Trophoblast cell (in vitro differentiated cells and primary cell): ENCODE measurements at regions not wholly inside any gene's neighbourhood (a gene's known extent, or its start where the extent isn't known, plus 50 kb on each side); places are given as distances from the start of the nearest gene placed in this dataset.

Source experiments
- DNase-seq, 2 donors: peaks; one replicate each; pipeline ENCODE4 v3.0.0-alpha.2; 2016
- H2AFZ ChIP-seq: 2 replicates; pipeline ENCODE4 v1.6.1; 2013; ENCODE audit warnings: low read length, moderate library complexity, mild to moderate bottlenecking; ENCODE audit not compliant: insufficient read depth, poor library complexity
- H2AK5ac ChIP-seq: 2 replicates; pipeline ENCODE4 v1.6.1; 2013; ENCODE audit warnings: mild to moderate bottlenecking, low read length
- H2BK120ac ChIP-seq: 2 replicates; pipeline ENCODE4 v1.6.1; 2013; ENCODE audit warnings: low read length, mild to moderate bottlenecking, moderate library complexity; ENCODE audit not compliant: insufficient read depth, poor library complexity
- H2BK12ac ChIP-seq: 2 replicates; pipeline ENCODE4 v1.6.1; 2013; ENCODE audit warnings: mild to moderate bottlenecking, low read length, moderate library complexity
- H2BK5ac ChIP-seq: 2 replicates; pipeline ENCODE4 v1.6.1; 2013; ENCODE audit warnings: low read length, low read depth, moderate library complexity, mild to moderate bottlenecking; ENCODE audit not compliant: poor library complexity
- H3K14ac ChIP-seq: 2 replicates; pipeline ENCODE4 v1.6.1; 2013; ENCODE audit warnings: mild to moderate bottlenecking, low read length
- H3K18ac ChIP-seq: 2 replicates; pipeline ENCODE4 v1.6.1; 2013; ENCODE audit warnings: mild to moderate bottlenecking, low read length
- H3K23ac ChIP-seq: 2 replicates; pipeline ENCODE4 v1.6.1; 2013; ENCODE audit warnings: low read length
- H3K27ac ChIP-seq: 2 replicates; pipeline ENCODE4 v1.5.1; 2013; ENCODE audit warnings: low read depth, mild to moderate bottlenecking, inconsistent platforms, low read length, moderate library complexity
- H3K27me3 ChIP-seq: 2 replicates; pipeline ENCODE4 v1.6.1; 2013; ENCODE audit warnings: inconsistent platforms, mild to moderate bottlenecking, low read length, moderate library complexity; ENCODE audit not compliant: insufficient read depth
- H3K36me3 ChIP-seq, 2 experiments: 1 replicate in 1 of 2; 2 replicates in 1 of 2; pipeline ENCODE4 v1.6.1; 2013; ENCODE audit warnings: low read length in 2 of 2, mild to moderate bottlenecking in 2 of 2, moderate library complexity in 1 of 2; ENCODE audit not compliant: insufficient read depth in 2 of 2, control insufficient read depth in 1 of 2
- H3K4ac ChIP-seq: 2 replicates; pipeline ENCODE4 v1.6.1; 2013; ENCODE audit warnings: low read depth, mild to moderate bottlenecking, low read length, moderate library complexity
- H3K4me1 ChIP-seq, 2 experiments: 1 replicate in 1 of 2; 2 replicates in 1 of 2; pipeline ENCODE4 v1.6.1; 2013; ENCODE audit warnings: low read length in 2 of 2, mild to moderate bottlenecking in 2 of 2, moderate library complexity in 1 of 2; ENCODE audit not compliant: insufficient read depth in 2 of 2, control insufficient read depth in 1 of 2
- H3K4me2 ChIP-seq: 2 replicates; pipeline ENCODE4 v1.6.1; 2013; ENCODE audit warnings: inconsistent platforms, mild to moderate bottlenecking, low read length, moderate library complexity
- H3K4me3 ChIP-seq: 2 replicates; pipeline ENCODE4 v1.5.1; 2013; ENCODE audit warnings: mild to moderate bottlenecking, low read depth, low read length, inconsistent platforms
- H3K79me1 ChIP-seq: one replicate; pipeline ENCODE4 v1.6.1; 2013; ENCODE audit warnings: low read length
- H3K79me2 ChIP-seq: 2 replicates; pipeline ENCODE4 v1.6.1; 2013; ENCODE audit warnings: low read length, mild to moderate bottlenecking; ENCODE audit not compliant: control insufficient read depth, insufficient read depth, poor library complexity
- H3K9ac ChIP-seq: 2 replicates; pipeline ENCODE4 v1.6.1; 2013; ENCODE audit warnings: mild to moderate bottlenecking, low read length
- H3K9me3 ChIP-seq: 2 replicates; pipeline ENCODE4 v1.6.1; 2013; ENCODE audit warnings: low read depth, mild to moderate bottlenecking, control low read depth, inconsistent platforms, low read length; ENCODE audit not compliant: insufficient read depth
- H4K12ac ChIP-seq: 2 replicates; pipeline ENCODE4 v1.6.1; 2013; ENCODE audit warnings: low read depth, mild to moderate bottlenecking, low read length, moderate library complexity
- H4K8ac ChIP-seq: 2 replicates; pipeline ENCODE4 v1.6.1; 2013; ENCODE audit warnings: low read depth, mild to moderate bottlenecking, low read length, moderate library complexity
- H4K91ac ChIP-seq: one replicate; pipeline ENCODE4 v1.6.1; 2013; ENCODE audit warnings: low read depth, mild to moderate bottlenecking, low read length, moderate library complexity
- WGBS: extraction: QIAGEN DNeasy Blood & Tissue Kit; methylation state at CpG from one replicate; pipeline ENCODE4 v1.1.7; 2013; ENCODE audit warnings: missing lambda C conversion rate; ENCODE audit not compliant: insufficient read length, insufficient coverage; ENCODE audit errors: extremely low coverage; 5-methylcytosine and 5-hydroxymethylcytosine counted together

DNA sequence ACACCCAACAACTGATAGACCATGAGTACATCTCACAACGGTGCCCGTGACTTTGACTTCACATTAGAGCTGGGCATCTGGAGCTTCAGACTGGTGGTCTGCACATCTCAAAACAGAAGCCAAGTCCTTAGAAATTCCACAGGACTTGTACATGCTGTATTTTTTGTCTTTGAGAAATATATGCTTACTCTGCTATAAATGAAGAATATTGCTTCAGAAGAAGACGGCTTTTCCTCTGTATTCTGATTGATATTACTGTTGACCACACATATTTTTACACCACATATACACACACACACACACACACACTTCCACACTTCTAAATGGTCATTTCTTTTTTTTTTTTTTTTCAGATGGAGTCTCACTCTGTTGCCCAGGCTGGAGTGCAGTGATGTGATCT lies 338.3 kb upstream of the KIF2A start:
- H3K27ac ChIP-seq = no peak overlapping the region
- no peak overlapping the region for H4K8ac ChIP-seq
- no peaks in the 10 kb centered on the region for H3K79me1 ChIP-seq
- H3K4me2 ChIP-seq = no peak overlapping the region
- no peak overlapping the region for H3K4me3 ChIP-seq
- no peak for DNase-seq
- H2BK120ac ChIP-seq = no peak overlapping the region
- H2BK5ac ChIP-seq = no peak overlapping the region
- no CpG with 5 or more reads among the region's 3 CpGs for WGBS
- H3K36me3 ChIP-seq = no peaks in the 10 kb centered on the region
- no peaks in the 10 kb centered on the region for H3K4me1 ChIP-seq
- no peak overlapping the region for H3K4ac ChIP-seq
- no peak overlapping the region for H2AK5ac ChIP-seq
- H3K27me3 ChIP-seq = no peaks in the 10 kb centered on the region
- no peak overlapping the region for H3K14ac ChIP-seq
- no peak overlapping the region for H3K9ac ChIP-seq
- no peak overlapping the region for H3K23ac ChIP-seq
- no peak overlapping the region for H4K12ac ChIP-seq
- H3K18ac ChIP-seq = no peak overlapping the region
- no peak overlapping the region for H4K91ac ChIP-seq
- H3K9me3 ChIP-seq = no peaks in the 10 kb centered on the region
- no peaks in the 10 kb centered on the region for H3K79me2 ChIP-seq
- no peak overlapping the region for H2BK12ac ChIP-seq
- H2AFZ ChIP-seq = no peak overlapping the region

DNA sequence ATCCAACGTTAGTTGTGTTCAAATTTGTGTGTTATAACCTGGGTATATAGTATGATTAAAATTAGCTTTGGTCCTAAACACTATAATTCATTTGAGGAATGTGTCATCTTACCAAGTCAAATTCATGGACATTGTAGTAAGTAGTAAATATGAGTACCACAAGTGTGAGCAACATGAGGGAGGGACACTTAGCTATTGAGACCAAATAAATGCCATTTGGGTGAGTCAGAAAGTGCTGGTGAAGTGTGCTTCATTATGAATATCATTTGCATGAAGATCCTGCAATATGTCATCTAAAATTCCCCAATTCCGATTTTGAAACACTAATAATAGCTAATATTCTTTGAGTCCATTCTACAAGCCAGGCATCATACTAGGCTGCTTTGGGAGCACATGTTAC lies 336.7 kb upstream of the KIF2A start:
- Histone ChIP-seq H3K9me3 (no peaks in the 10 kb centered on the region), H4K8ac (no peak overlapping the region), H2BK5ac (no peak overlapping the region), H4K91ac (no peak overlapping the region), H2BK12ac (no peak overlapping the region), H2BK120ac (no peak overlapping the region), H3K4me3 (no peak overlapping the region), H2AK5ac (no peak overlapping the region), H3K18ac (no peak overlapping the region), H3K36me3 (no peaks in the 10 kb centered on the region), H3K27ac (no peak overlapping the region), H3K4me1 (no peaks in the 10 kb centered on the region), H3K4me2 (no peak overlapping the region), H3K23ac (no peak overlapping the region), H3K27me3 (no peaks in the 10 kb centered on the region), H2AFZ (no peak overlapping the region), H3K14ac (no peak overlapping the region), H3K4ac (no peak overlapping the region), H3K9ac (no peak overlapping the region), H3K79me1 (no peaks in the 10 kb centered on the region), H4K12ac (no peak overlapping the region), H3K79me2 (no peaks in the 10 kb centered on the region)
- DNase-seq = peak in 1 of 2 donors; percentile 2
- no CpG with 5 or more reads among the region's 2 CpGs for WGBS

DNA sequence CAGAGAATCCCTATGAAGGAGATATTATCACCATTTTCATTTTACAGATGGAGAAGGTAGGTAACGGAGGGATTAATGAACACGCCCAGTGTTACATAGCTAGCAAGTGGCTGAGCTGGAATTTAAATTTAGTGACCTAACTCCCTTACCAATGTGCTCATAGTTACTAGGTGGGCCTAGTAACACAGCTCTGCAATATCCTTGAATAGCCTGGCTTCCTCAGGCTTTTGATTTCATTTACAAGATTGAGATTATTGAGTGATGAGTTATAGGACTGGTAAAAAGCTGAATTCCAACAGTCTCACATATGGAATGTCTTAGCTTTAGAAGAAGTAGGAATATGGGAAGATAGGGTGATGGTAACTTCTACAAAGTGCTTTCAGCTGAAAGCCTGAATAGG lies 336.3 kb upstream of the KIF2A start:
- H2BK120ac ChIP-seq = no peak overlapping the region
- no peak overlapping the region for H4K91ac ChIP-seq
- H3K4me1 ChIP-seq = no peaks in the 10 kb centered on the region
- no peak overlapping the region for H2BK12ac ChIP-seq
- H3K4me3 ChIP-seq = no peak overlapping the region
- H3K27ac ChIP-seq = no peak overlapping the region
- no peaks in the 10 kb centered on the region for H3K36me3 ChIP-seq
- no peak overlapping the region for H3K4ac ChIP-seq
- no peaks in the 10 kb centered on the region for H3K9me3 ChIP-seq
- no peaks in the 10 kb centered on the region for H3K79me2 ChIP-seq
- no peak for DNase-seq
- no peak overlapping the region for H2BK5ac ChIP-seq
- WGBS = no CpG with 5 or more reads among the region's 2 CpGs
- no peaks in the 10 kb centered on the region for H3K79me1 ChIP-seq
- H2AFZ ChIP-seq = no peak overlapping the region
- H3K4me2 ChIP-seq = no peak overlapping the region
- no peak overlapping the region for H3K18ac ChIP-seq
- H3K9ac ChIP-seq = no peak overlapping the region
- H3K23ac ChIP-seq = no peak overlapping the region
- H3K27me3 ChIP-seq = no peaks in the 10 kb centered on the region
- H4K12ac ChIP-seq = no peak overlapping the region
- no peak overlapping the region for H4K8ac ChIP-seq
- no peak overlapping the region for H3K14ac ChIP-seq
- no peak overlapping the region for H2AK5ac ChIP-seq

DNA sequence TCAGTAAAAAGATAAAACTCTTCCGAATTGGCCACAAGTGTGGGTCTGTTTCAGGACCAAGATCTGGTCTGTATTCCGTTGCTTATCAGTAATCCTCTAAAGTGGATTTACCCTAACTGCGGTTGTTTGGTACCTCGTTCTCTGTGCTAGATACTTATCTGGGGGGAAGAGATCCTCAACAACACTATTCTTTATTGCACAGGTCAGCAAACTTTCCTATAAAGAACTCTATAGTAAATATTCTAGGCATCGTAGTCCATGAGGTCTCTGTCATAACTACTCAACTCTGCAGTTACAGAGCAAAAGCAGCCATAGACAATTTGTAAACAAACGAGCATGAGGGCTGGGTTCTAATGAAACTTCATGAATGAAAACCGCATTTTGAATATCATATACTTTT lies 335.8 kb upstream of the KIF2A start:
- Histone ChIP-seq H2BK120ac (no peak overlapping the region), H3K79me2 (no peaks in the 10 kb centered on the region), H2AK5ac (no peak overlapping the region), H3K23ac (no peak overlapping the region), H3K4me3 (no peak overlapping the region), H3K18ac (no peak overlapping the region), H2BK12ac (no peak overlapping the region), H4K8ac (no peak overlapping the region), H3K36me3 (no peaks in the 10 kb centered on the region), H3K27me3 (no peaks in the 10 kb centered on the region), H3K4ac (no peak overlapping the region), H3K4me1 (no peaks in the 10 kb centered on the region), H3K4me2 (no peak overlapping the region), H3K9ac (no peak overlapping the region), H2BK5ac (no peak overlapping the region), H3K27ac (no peak overlapping the region), H2AFZ (no peak overlapping the region), H3K79me1 (no peaks in the 10 kb centered on the region), H4K91ac (no peak overlapping the region), H3K9me3 (no peaks in the 10 kb centered on the region), H3K14ac (no peak overlapping the region), H4K12ac (no peak overlapping the region)
- DNase-seq = no peak
- WGBS = no CpG with 5 or more reads among the region's 7 CpGs
